GM23338 (cell line): ENCODE measurements at regions not wholly inside any gene's neighbourhood (a gene's known extent, or its start where the extent isn't known, plus 50 kb on each side); places are given as distances from the start of the nearest gene placed in this dataset.

Experiments used
- ATAC-seq: fragments of 200-7000 bp; cut with Tn5 transposase; 3 replicates; pipeline ENCODE4 v1.9.1; 2020
- DNase-seq: peaks from one replicate; pipeline ENCODE4 v3.0.0-alpha.2; 2015; ENCODE audit warnings: low spot score
- H2AFZ ChIP-seq: fragments of 200-600 bp; sonication (generic); 2 replicates; pipeline ENCODE4 v1.8.0; 2016; ENCODE audit warnings: antibody characterized with exemption, mild to moderate bottlenecking, moderate library complexity
- H3F3A ChIP-seq: fragments of 200-600 bp; sonication (generic); replicated peaks from 2 replicates; pipeline ENCODE4 v1.8.0; 2017; ENCODE audit warnings: antibody characterized with exemption, mixed run types, low read depth
- H3K27ac ChIP-seq: fragments of 200-600 bp; sonication (generic); 2 replicates; pipeline ENCODE4 v1.6.1; 2016; ENCODE audit warnings: low read depth
- H3K27me3 ChIP-seq: fragments of 200-600 bp; sonication (generic); 2 replicates; pipeline ENCODE4 v1.8.0; 2016; ENCODE audit warnings: mild to moderate bottlenecking, mixed run types, moderate library complexity; ENCODE audit not compliant: insufficient read depth
- H3K36me3 ChIP-seq: fragments of 200-600 bp; sonication (generic); 2 replicates; pipeline ENCODE4 v1.8.0; 2016; ENCODE audit warnings: mild to moderate bottlenecking; ENCODE audit not compliant: insufficient read depth
- H3K4me1 ChIP-seq: fragments of 200-600 bp; sonication (generic); 2 replicates; pipeline ENCODE4 v1.8.0; 2016; ENCODE audit warnings: mild to moderate bottlenecking, moderate library complexity; ENCODE audit not compliant: insufficient read depth
- H3K4me2 ChIP-seq: fragments of 200-600 bp; sonication (generic); 2 replicates; pipeline ENCODE4 v1.7.1; 2017; ENCODE audit warnings: mixed run types
- H3K4me3 ChIP-seq: fragments of 200-600 bp; sonication (generic); 2 replicates; pipeline ENCODE4 v1.6.1; 2016; ENCODE audit warnings: mixed run types
- H3K79me2 ChIP-seq: fragments of 200-600 bp; sonication (generic); replicated peaks from 2 replicates; pipeline ENCODE4 v1.8.0; 2017; ENCODE audit warnings: mild to moderate bottlenecking; ENCODE audit not compliant: insufficient read depth
- H3K9me2 ChIP-seq: fragments of 200-600 bp; sonication (generic); 2 replicates; pipeline ENCODE4 v1.8.0; 2017; ENCODE audit not compliant: insufficient read depth
- H4K20me1 ChIP-seq: fragments of 200-600 bp; sonication (generic); replicated peaks from 2 replicates; pipeline ENCODE4 v1.8.0; 2017; ENCODE audit warnings: mild to moderate bottlenecking; ENCODE audit not compliant: insufficient read depth
- H3K27ac Mint-ChIP-seq: 2 replicates; pipeline ENCODE4 v1.8.0; 2020; ENCODE audit warnings: inconsistent platforms, mild to moderate bottlenecking, moderate library complexity, mixed read lengths
- H3K27me3 Mint-ChIP-seq: 3 replicates; pipeline ENCODE4 v1.8.0; 2022; ENCODE audit warnings: low read depth, mild to moderate bottlenecking, moderate library complexity, mixed read lengths, inconsistent platforms; ENCODE audit not compliant: insufficient read depth, poor library complexity
- H3K36me3 Mint-ChIP-seq: 3 replicates; pipeline ENCODE4 v1.8.0; 2021; ENCODE audit warnings: low read depth, mild to moderate bottlenecking, inconsistent platforms, moderate library complexity, mixed read lengths
- H3K4me1 Mint-ChIP-seq: 3 replicates; pipeline ENCODE4 v1.8.0; 2020; ENCODE audit warnings: mild to moderate bottlenecking, inconsistent platforms, mixed read lengths
- H3K4me3 Mint-ChIP-seq: 3 replicates; pipeline ENCODE4 v1.8.0; 2021; ENCODE audit warnings: moderate library complexity, mild to moderate bottlenecking, inconsistent platforms, mixed read lengths
- H3K9me3 Mint-ChIP-seq: 3 replicates; pipeline ENCODE4 v1.8.0; 2020; ENCODE audit warnings: moderate library complexity, mild to moderate bottlenecking, inconsistent platforms, mixed read lengths
- CREB1 ChIP-seq: fragments of 250-450 bp; sonication (Bioruptor Pico); IDR thresholded peaks from 2 replicates; pipeline ENCODE4 v1.5.0; 2020; ENCODE audit warnings: low read depth, mild to moderate bottlenecking, moderate library complexity
- EZH2phosphoT487 ChIP-seq: fragments of 200-600 bp; sonication (generic); IDR thresholded peaks from one replicate; pipeline ENCODE4 v1.8.1; 2018; ENCODE audit warnings: antibody characterized with exemption; ENCODE audit not compliant: unreplicated experiment
- REST ChIP-seq: IDR thresholded peaks from one replicate; pipeline ENCODE4 v1.6.1; 2018; ENCODE audit warnings: antibody characterized with exemption; ENCODE audit not compliant: unreplicated experiment
- ZNF114 ChIP-seq: fragments of 250-450 bp; sonication (Bioruptor Pico); IDR thresholded peaks from 2 replicates; pipeline ENCODE4 v1.5.0; 2020; ENCODE audit warnings: mild to moderate bottlenecking, moderate library complexity
- ZNF462 ChIP-seq: fragments of 250-450 bp; sonication (Bioruptor Pico); IDR thresholded peaks from 2 replicates; pipeline ENCODE4 v1.5.0; 2020; ENCODE audit warnings: mild to moderate bottlenecking, moderate library complexity

GRCh38 chr13:76634431-76635191 lies 251.6 kb downstream of the KCTD12 start:
- H3K4me3 ChIP-seq = no peak overlapping the region
- no peaks in the 10 kb centered on the region for H3K36me3 Mint-ChIP-seq
- peaks cover 6% of the 10 kb centered on the region for H3K9me2 ChIP-seq
- H3K4me2 ChIP-seq = no peak overlapping the region
- H3K36me3 ChIP-seq = no peaks in the 10 kb centered on the region
- no peaks in the 10 kb centered on the region for H3K9me3 Mint-ChIP-seq
- ATAC-seq = no peak
- no peaks in the 10 kb centered on the region for H3K79me2 ChIP-seq
- no peaks in the 10 kb centered on the region for H4K20me1 ChIP-seq
- H3K27ac Mint-ChIP-seq = no peak overlapping the region
- H3K27me3 Mint-ChIP-seq = no peaks in the 10 kb centered on the region
- H2AFZ ChIP-seq = no peak overlapping the region
- no peaks in the 10 kb centered on the region for H3K27me3 ChIP-seq
- no peak for TF ChIP-seq EZH2phosphoT487
- TF ChIP-seq CREB1 = no peak
- no peak for TF ChIP-seq ZNF114 (CRISPR knock-in tag)
- H3K4me1 ChIP-seq = no peaks in the 10 kb centered on the region; the same call in 1 of the 2 replicates
- H3K4me3 Mint-ChIP-seq = no peak overlapping the region
- no peaks in the 10 kb centered on the region for H3F3A ChIP-seq
- no peak for DNase-seq
- peaks cover 14% of the 10 kb centered on the region; the same call in 2 of the 3 replicates for H3K4me1 Mint-ChIP-seq
- H3K27ac ChIP-seq = no peak overlapping the region

GRCh38 chr13:76632401-76633044 lies 253.7 kb downstream of the KCTD12 start:
- ATAC-seq (peak; percentile 92), DNase-seq (peak; percentile 48)
- H3K27me3 Mint-ChIP-seq = no peaks in the 10 kb centered on the region
- H3K79me2 ChIP-seq = no peaks in the 10 kb centered on the region
- H3K4me3 ChIP-seq = no peak overlapping the region
- H4K20me1 ChIP-seq = no peaks in the 10 kb centered on the region
- peaks cover 8% of the 10 kb centered on the region; the same call in 1 of the 3 replicates for H3K9me3 Mint-ChIP-seq
- H3K27me3 ChIP-seq = no peaks in the 10 kb centered on the region
- TF ChIP-seq REST = peak; percentile 81
- no peak for TF ChIP-seq ZNF462 (CRISPR knock-in tag)
- no peaks in the 10 kb centered on the region; the same call in 1 of the 2 replicates for H3K4me1 ChIP-seq
- no peak overlapping the region for H3K4me3 Mint-ChIP-seq
- no peak overlapping the region for H3K27ac Mint-ChIP-seq
- peaks cover 14% of the 10 kb centered on the region; the same call in 2 of the 3 replicates for H3K4me1 Mint-ChIP-seq
- no peak overlapping the region for H2AFZ ChIP-seq
- no peak overlapping the region for H3K27ac ChIP-seq
- H3F3A ChIP-seq = no peaks in the 10 kb centered on the region
- H3K9me2 ChIP-seq = peaks cover 6% of the 10 kb centered on the region
- no peak overlapping the region for H3K4me2 ChIP-seq
- peaks cover 6% of the 10 kb centered on the region; the same call in 2 of the 3 replicates for H3K36me3 Mint-ChIP-seq
- H3K36me3 ChIP-seq = no peaks in the 10 kb centered on the region
